GDM1 (cell line): ENCODE measurements at regions not wholly inside any gene's neighbourhood (a gene's known extent, or its start where the extent isn't known, plus 50 kb on each side); places are given as distances from the start of the nearest gene placed in this dataset.

Source experiments
- DNase-seq: peaks from one replicate; lab custom pipeline; 2025; lab: John Stamatoyannopoulos, UW

GRCh38 chr20:19950042-19950441 is 67.1 kb upstream of the NAA20 start:
- no peak for DNase-seq

DNA sequence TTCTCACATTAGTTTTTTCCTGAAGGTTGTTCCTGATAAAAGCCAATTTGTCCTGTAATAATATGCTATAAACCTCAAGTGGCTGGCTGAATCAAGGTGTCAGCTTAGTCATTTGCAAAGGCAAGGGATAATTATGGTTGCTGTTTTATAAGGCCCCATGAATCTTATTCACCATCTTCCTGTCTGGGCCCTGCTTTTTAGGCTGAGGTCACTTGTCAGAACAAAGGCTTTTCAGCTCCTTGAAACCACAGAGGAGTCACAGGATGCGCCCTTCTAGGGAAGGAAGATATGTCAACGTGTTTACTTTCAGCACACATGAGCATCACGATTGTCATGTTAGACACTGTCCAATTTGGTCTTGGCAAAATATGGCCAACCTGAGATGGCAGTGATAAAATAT is 64.8 kb upstream of the NAA20 start:
- no peak for DNase-seq

DNA sequence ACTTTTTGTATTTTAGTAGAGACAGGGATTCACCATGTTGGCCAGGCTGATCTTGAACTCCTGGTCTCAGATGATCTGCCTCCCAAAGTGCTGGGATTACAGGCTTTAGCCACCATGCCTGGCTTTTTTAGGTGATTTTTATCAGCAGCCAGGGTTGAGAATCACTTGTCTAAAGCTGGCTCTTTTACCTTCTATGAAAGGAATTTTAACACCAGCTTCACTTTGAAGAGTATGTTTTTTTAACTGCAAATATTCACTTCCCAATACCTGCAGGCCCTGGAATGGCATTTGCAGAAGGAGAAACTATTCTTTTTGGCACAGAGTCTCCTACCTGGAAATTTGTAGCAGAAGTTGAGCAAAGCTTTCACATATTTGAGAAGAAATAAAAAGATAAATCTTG is 63.6 kb upstream of the NAA20 start:
- no peak for DNase-seq

GRCh38 chr20:19956976-19957375 is 60.2 kb upstream of the NAA20 start:
- DNase-seq = no peak

- DNase-seq = no peak
These were observed 58.9 kb upstream of the NAA20 start for GRCh38 chr20:19958219-19958618.

GRCh38 chr20:19958928-19959327 is 58.2 kb upstream of the NAA20 start:
- no peak for DNase-seq

DNA sequence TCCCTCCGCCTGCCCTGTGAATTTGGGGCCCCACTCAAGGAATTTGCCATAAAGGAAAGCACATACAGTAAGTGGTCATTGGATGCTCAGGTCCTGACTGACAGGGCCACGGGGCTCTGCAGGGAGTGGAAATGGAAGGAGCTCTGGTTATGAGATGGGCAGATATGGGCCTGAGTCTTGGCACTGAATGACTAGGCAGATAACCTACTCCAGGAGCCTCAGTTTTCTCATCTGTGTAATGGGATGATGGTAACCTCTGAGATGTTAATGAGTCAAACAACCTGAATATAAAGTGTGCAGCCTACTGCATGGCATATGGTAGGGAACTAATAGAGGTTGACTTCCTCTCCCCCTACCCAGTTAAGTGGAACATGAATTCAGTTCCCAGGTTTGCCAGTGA is 56.4 kb upstream of the NAA20 start:
- no peak for DNase-seq

GRCh38 chr20:19961293-19961692 is 55.9 kb upstream of the NAA20 start:
- DNase-seq = no peak

GRCh38 chr20:19962958-19963357 is 54.2 kb upstream of the NAA20 start:
- DNase-seq = no peak

GRCh38 chr20:19964289-19965265 is 52.6 kb upstream of the NAA20 start:
- DNase-seq = no peak

DNA sequence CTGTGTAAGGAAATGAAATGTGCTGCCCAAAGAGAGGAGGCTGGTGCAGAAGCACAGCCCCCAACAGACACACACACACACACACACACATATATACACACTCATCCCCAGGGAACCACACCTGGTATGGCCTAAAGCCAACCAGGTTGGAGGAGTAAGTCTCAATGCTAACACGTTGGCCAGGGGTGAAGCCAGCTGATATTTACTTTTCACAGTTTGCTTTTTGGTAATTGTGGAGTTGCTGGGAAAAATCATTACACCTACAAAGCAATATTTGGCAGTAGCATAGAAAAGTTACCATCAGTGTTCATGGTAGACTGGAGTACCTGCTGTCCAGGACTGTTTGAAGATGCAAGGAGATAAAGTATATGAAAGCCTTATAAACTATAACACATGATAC is 50.3 kb upstream of the NAA20 start:
- no peak for DNase-seq
